IMR-90 (cell line): ENCODE measurements at regions not wholly inside any gene's neighbourhood (a gene's known extent, or its start where the extent isn't known, plus 50 kb on each side); places are given as distances from the start of the nearest gene placed in this dataset.

Experiments used
- ATAC-seq: fragments of 200-7000 bp; cut with Tn5 transposase; 2 replicates; pipeline ENCODE4 v1.9.1; 2020; ENCODE audit warnings: low read depth, mild to moderate bottlenecking, moderate library complexity
- BruUV-seq: library from RNA; stranded (reverse); fragments of 400-500 nt; replicated peaks from 2 replicates; lab custom pipeline; 2021; lab: Mats Ljungman, UMichigan
- CTCF ChIA-PET: fragments of 300-600 bp; formaldehyde crosslinking; extraction: SDS; loops from one replicate; lab custom pipeline; 2021; ENCODE audit warnings: antibody characterized with exemption; lab: Yijun Ruan, JAX
- POLR2A ChIA-PET: fragments of 300-600 bp; sonication (Branson Sonifier 250); formaldehyde crosslinking; loops from one replicate; lab custom pipeline; 2022; ENCODE audit warnings: antibody characterized with exemption; ENCODE audit not compliant: unreplicated experiment; lab: Charles Lee
- DNase-seq: peaks from one replicate; pipeline ENCODE4 v3.0.0; 2013
- H2AFZ ChIP-seq: replicated peaks from 2 replicates; pipeline ENCODE3; 2013; ENCODE audit warnings: low read length, mild to moderate bottlenecking; ENCODE audit not compliant: poor library complexity
- H2AK5ac ChIP-seq: 2 replicates; pipeline ENCODE4 v1.6.1; 2013; ENCODE audit warnings: low read depth, low read length, inconsistent platforms
- H2AK9ac ChIP-seq: replicated peaks from 2 replicates; pipeline ENCODE3; 2013; ENCODE audit warnings: mild to moderate bottlenecking, low read depth, low read length, moderate library complexity; ENCODE audit not compliant: poor library complexity
- H2BK120ac ChIP-seq: 2 replicates; pipeline ENCODE4 v1.6.1; 2013; ENCODE audit warnings: low read depth, low read length, inconsistent platforms
- H2BK15ac ChIP-seq: 3 replicates; pipeline ENCODE4 v1.6.1; 2013; ENCODE audit warnings: low read depth, low read length, inconsistent platforms
- H2BK20ac ChIP-seq: 2 replicates; pipeline ENCODE4 v1.6.1; 2013; ENCODE audit warnings: low read depth, mild to moderate bottlenecking, inconsistent platforms, low read length, moderate library complexity
- H2BK5ac ChIP-seq: 2 replicates; pipeline ENCODE4 v1.6.1; 2013; ENCODE audit warnings: mild to moderate bottlenecking, low read depth, low read length, inconsistent platforms; ENCODE audit not compliant: poor library complexity, severe bottlenecking
- H3K14ac ChIP-seq: replicated peaks from 2 replicates; pipeline ENCODE4 v1.6.1; 2013; ENCODE audit warnings: low read depth, low read length, inconsistent platforms
- H3K18ac ChIP-seq: 2 replicates; pipeline ENCODE4 v1.6.1; 2013; ENCODE audit warnings: low read depth, low read length, control low read depth
- H3K23ac ChIP-seq: 2 replicates; pipeline ENCODE4 v1.6.1; 2013; ENCODE audit warnings: low read depth, low read length, inconsistent platforms
- H3K27ac ChIP-seq: 2 replicates; pipeline ENCODE4 v1.5.1; 2013; ENCODE audit warnings: mild to moderate bottlenecking, control low read depth, low read length; ENCODE audit not compliant: insufficient read depth
- H3K27me3 ChIP-seq: 2 replicates; pipeline ENCODE4 v1.6.1; 2013; ENCODE audit warnings: low read length; ENCODE audit not compliant: control insufficient read depth, insufficient read depth
- H3K36me3 ChIP-seq: 2 replicates; pipeline ENCODE4 v1.6.1; 2013; ENCODE audit warnings: low read length, mixed read lengths; ENCODE audit not compliant: control insufficient read depth, insufficient read depth
- H3K4ac ChIP-seq: 2 replicates; pipeline ENCODE4 v1.6.1; 2013; ENCODE audit warnings: low read depth, low read length, inconsistent platforms
- H3K4me1 ChIP-seq: 2 replicates; pipeline ENCODE4 v1.6.1; 2013; ENCODE audit warnings: low read length, mixed read lengths; ENCODE audit not compliant: control insufficient read depth, insufficient read depth
- H3K4me2 ChIP-seq: 2 replicates; pipeline ENCODE4 v1.6.1; 2013; ENCODE audit warnings: low read depth, mild to moderate bottlenecking, control low read depth, low read length, moderate library complexity
- H3K4me3 ChIP-seq: 2 replicates; pipeline ENCODE4 v1.5.1; 2013; ENCODE audit warnings: low read depth, mild to moderate bottlenecking, control low read depth, low read length, moderate library complexity; ENCODE audit not compliant: insufficient read depth
- H3K56ac ChIP-seq: 2 replicates; pipeline ENCODE4 v1.6.1; 2013; ENCODE audit warnings: low read length, inconsistent platforms; ENCODE audit not compliant: insufficient read depth; ENCODE audit errors: extremely low read depth
- H3K79me1 ChIP-seq, 2 experiments: 2 replicates each; pipeline ENCODE4 v1.6.1; 2013; ENCODE audit warnings: low read length in 2 of 2, inconsistent platforms in 1 of 2, low read depth in 1 of 2
- H3K9ac ChIP-seq: 2 replicates; pipeline ENCODE4 v1.6.1; 2013; ENCODE audit warnings: low read depth, low read length, control low read depth
- H3K9me1 ChIP-seq: 2 replicates; pipeline ENCODE4 v1.6.1; 2013; ENCODE audit warnings: low read length, inconsistent platforms; ENCODE audit not compliant: insufficient read depth
- H3K9me3 ChIP-seq: 2 replicates; pipeline ENCODE4 v1.6.1; 2013; ENCODE audit warnings: low read length; ENCODE audit not compliant: control insufficient read depth, insufficient read depth
- H4K20me1 ChIP-seq: 2 replicates; pipeline ENCODE4 v1.6.1; 2013; ENCODE audit warnings: low read length, inconsistent platforms; ENCODE audit not compliant: insufficient read depth
- H4K5ac ChIP-seq: 2 replicates; pipeline ENCODE4 v1.6.1; 2013; ENCODE audit warnings: mild to moderate bottlenecking, low read depth, low read length, control low read depth
- H4K8ac ChIP-seq, 2 experiments: 2 replicates each; pipeline ENCODE4 v1.6.1; 2013; ENCODE audit warnings: low read depth in 2 of 2, low read length in 2 of 2, control low read depth in 1 of 2, inconsistent platforms in 1 of 2
- H4K91ac ChIP-seq: 2 replicates; pipeline ENCODE4 v1.6.1; 2013; ENCODE audit warnings: low read depth, low read length, inconsistent platforms; ENCODE audit not compliant: insufficient read depth
- BHLHE40 ChIP-seq: fragments of 150-350 bp; IDR thresholded peaks from 2 replicates; pipeline ENCODE4 v1.6.1; 2016; ENCODE audit warnings: mild to moderate bottlenecking, low read depth, low read length
- CEBPB ChIP-seq: IDR thresholded peaks from 2 replicates; pipeline ENCODE4 v1.6.1; 2012; ENCODE audit warnings: low read depth, low read length, improper control_type of control experiment
- CHD1 ChIP-seq: IDR thresholded peaks from 2 replicates; pipeline ENCODE4 v1.6.1; 2012; ENCODE audit warnings: low read depth, low read length, improper control_type of control experiment
- FOS ChIP-seq: fragments of 150-350 bp; IDR thresholded peaks from 2 replicates; pipeline ENCODE4 v1.6.1; 2016; ENCODE audit warnings: low read depth, low read length
- MAFK ChIP-seq: IDR thresholded peaks from 2 replicates; pipeline ENCODE4 v1.6.1; 2012; ENCODE audit warnings: low read depth, low read length, improper control_type of control experiment
- MAZ ChIP-seq: IDR thresholded peaks from 2 replicates; pipeline ENCODE4 v1.6.1; 2012; ENCODE audit warnings: low read depth, mild to moderate bottlenecking, low read length, improper control_type of control experiment, moderate library complexity, borderline replicate concordance
- MXI1 ChIP-seq: IDR thresholded peaks from 2 replicates; pipeline ENCODE4 v1.6.1; 2012; ENCODE audit warnings: low read depth, mild to moderate bottlenecking, low read length, moderate library complexity, borderline replicate concordance
- NFE2L2 ChIP-seq: fragments of 150-350 bp; IDR thresholded peaks from 2 replicates; pipeline ENCODE4 v1.6.1; 2016; ENCODE audit warnings: low read depth, mild to moderate bottlenecking, low read length
- POLR2A ChIP-seq: IDR thresholded peaks from 2 replicates; pipeline ENCODE4 v1.6.1; 2012; ENCODE audit warnings: mild to moderate bottlenecking, low read depth, low read length
- RAD21 ChIP-seq: IDR thresholded peaks from 2 replicates; pipeline ENCODE4 v1.6.1; 2012; ENCODE audit warnings: low read length, improper control_type of control experiment
- RCOR1 ChIP-seq: IDR thresholded peaks from 2 replicates; pipeline ENCODE4 v1.6.1; 2012; ENCODE audit warnings: mild to moderate bottlenecking, low read length, improper control_type of control experiment; ENCODE audit not compliant: insufficient replicate concordance
- RFX5 ChIP-seq: IDR thresholded peaks from 2 replicates; pipeline ENCODE4 v1.8.0; 2012; ENCODE audit warnings: low read depth, mild to moderate bottlenecking, low read length, moderate library complexity
- SMC3 ChIP-seq: fragments of 150-350 bp; IDR thresholded peaks from 2 replicates; pipeline ENCODE4 v1.6.1; 2016; ENCODE audit warnings: low read depth, mild to moderate bottlenecking, antibody characterized with exemption, low read length, moderate library complexity
- USF2 ChIP-seq: fragments of 150-350 bp; IDR thresholded peaks from 2 replicates; pipeline ENCODE4 v1.6.1; 2017; ENCODE audit warnings: mild to moderate bottlenecking, antibody characterized with exemption, low read length, low read depth
- WGBS, 2 experiments: methylation state at CpG; one replicate each; pipeline versions ENCODE4 v1.1.5 to v1.1.7; 2013; ENCODE audit warnings: missing lambda C conversion rate in 2 of 2; ENCODE audit not compliant: insufficient read length in 1 of 2; ENCODE audit errors: extremely low coverage in 2 of 2; 5-methylcytosine and 5-hydroxymethylcytosine counted together
- dilution Hi-C: fragments of 300-500 bp; cut with HindIII; formaldehyde crosslinking; loops from one replicate; pipeline ENCODE4 v1.14.3; 2018; ENCODE audit warnings: low sequenced_read_pairs; ENCODE audit not compliant: unreplicated experiment
- in situ Hi-C: fragments of 300-500 bp; cut with MboI; formaldehyde crosslinking; loops from 3 replicates; pipeline ENCODE4 v1.14.3; 2019; ENCODE audit warnings: low sequenced_read_pairs, inconsistent platforms, mixed read lengths
- intact Hi-C: fragments of 100-400 bp; cut with micrococcal nuclease; formaldehyde crosslinking; loops from 2 replicates; pipeline ENCODE4 v1.10.0; 2022
- TF ChIP-seq, protein P1 (sequence below): conservative IDR thresholded peaks from 2 replicates; pipeline ENCODE4 v1.5.1; 2012; ENCODE audit warnings: mild to moderate bottlenecking, low read depth, low read length, improper control_type of control experiment
- TF ChIP-seq, protein P2 (sequence below): fragments of 150-350 bp; IDR thresholded peaks from 2 replicates; pipeline ENCODE4 v1.6.1; 2016; ENCODE audit warnings: low read depth, mild to moderate bottlenecking, low read length, moderate library complexity, borderline replicate concordance

DNA sequence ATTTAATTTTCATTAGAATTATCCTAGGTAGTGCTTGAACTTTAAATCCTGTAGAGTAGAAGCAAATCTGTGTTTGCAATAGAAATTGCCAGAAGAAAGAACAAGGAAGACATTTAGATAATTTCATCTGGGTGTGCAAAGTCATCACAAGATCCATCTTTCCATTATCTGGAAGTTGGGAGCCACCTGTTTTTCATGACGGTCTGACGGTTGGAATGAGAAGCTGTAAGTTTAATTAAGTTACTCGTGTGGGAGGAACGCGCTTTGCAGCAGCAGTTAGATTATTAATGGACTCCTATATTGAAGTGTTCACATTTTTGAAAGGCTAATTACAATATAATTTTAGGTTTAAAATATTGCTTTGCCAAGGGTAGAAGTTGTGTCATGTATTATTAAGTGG, 69.9 kb upstream of the PARD3B start:
- no peak overlapping the region for H3K4me2 ChIP-seq
- H3K56ac ChIP-seq = no peak overlapping the region
- no peak overlapping the region for H3K27ac ChIP-seq
- no peak overlapping the region for H2AK5ac ChIP-seq
- WGBS, 2 experiments = no CpG with 5 or more reads among the region's 5 CpGs
- H3K36me3 ChIP-seq = no peaks in the 10 kb centered on the region
- H2AK9ac ChIP-seq = no peak overlapping the region
- in situ Hi-C loops (no loop called here), dilution Hi-C loops (no loop called here), intact Hi-C loops (no loop called here)
- H3K9ac ChIP-seq = no peak overlapping the region
- H3K14ac ChIP-seq = no peak overlapping the region
- no peak overlapping the region for H3K18ac ChIP-seq
- no peak overlapping the region for H2BK20ac ChIP-seq
- ATAC-seq = no peak
- H2BK120ac ChIP-seq = no peak overlapping the region
- H4K20me1 ChIP-seq = no peaks in the 10 kb centered on the region
- ChIA-PET POLR2A (no interaction called here), CTCF (no interaction called here)
- no peak for DNase-seq
- no peaks in the 10 kb centered on the region for H3K9me3 ChIP-seq
- no peaks in the 10 kb centered on the region for H3K27me3 ChIP-seq
- H3K23ac ChIP-seq = no peak overlapping the region
- H3K4me3 ChIP-seq = no peak overlapping the region
- no peak overlapping the region for H4K91ac ChIP-seq
- H3K4ac ChIP-seq = no peak overlapping the region
- peaks cover 14% of the 10 kb centered on the region for H3K4me1 ChIP-seq
- TF ChIP-seq MAFK = no peak
- TF ChIP-seq, protein P1, sequence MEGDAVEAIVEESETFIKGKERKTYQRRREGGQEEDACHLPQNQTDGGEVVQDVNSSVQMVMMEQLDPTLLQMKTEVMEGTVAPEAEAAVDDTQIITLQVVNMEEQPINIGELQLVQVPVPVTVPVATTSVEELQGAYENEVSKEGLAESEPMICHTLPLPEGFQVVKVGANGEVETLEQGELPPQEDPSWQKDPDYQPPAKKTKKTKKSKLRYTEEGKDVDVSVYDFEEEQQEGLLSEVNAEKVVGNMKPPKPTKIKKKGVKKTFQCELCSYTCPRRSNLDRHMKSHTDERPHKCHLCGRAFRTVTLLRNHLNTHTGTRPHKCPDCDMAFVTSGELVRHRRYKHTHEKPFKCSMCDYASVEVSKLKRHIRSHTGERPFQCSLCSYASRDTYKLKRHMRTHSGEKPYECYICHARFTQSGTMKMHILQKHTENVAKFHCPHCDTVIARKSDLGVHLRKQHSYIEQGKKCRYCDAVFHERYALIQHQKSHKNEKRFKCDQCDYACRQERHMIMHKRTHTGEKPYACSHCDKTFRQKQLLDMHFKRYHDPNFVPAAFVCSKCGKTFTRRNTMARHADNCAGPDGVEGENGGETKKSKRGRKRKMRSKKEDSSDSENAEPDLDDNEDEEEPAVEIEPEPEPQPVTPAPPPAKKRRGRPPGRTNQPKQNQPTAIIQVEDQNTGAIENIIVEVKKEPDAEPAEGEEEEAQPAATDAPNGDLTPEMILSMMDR = no peak
- no peak for TF ChIP-seq RFX5
- TF ChIP-seq, protein P2, sequence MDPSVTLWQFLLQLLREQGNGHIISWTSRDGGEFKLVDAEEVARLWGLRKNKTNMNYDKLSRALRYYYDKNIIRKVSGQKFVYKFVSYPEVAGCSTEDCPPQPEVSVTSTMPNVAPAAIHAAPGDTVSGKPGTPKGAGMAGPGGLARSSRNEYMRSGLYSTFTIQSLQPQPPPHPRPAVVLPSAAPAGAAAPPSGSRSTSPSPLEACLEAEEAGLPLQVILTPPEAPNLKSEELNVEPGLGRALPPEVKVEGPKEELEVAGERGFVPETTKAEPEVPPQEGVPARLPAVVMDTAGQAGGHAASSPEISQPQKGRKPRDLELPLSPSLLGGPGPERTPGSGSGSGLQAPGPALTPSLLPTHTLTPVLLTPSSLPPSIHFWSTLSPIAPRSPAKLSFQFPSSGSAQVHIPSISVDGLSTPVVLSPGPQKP = no peak
- TF ChIP-seq RCOR1 = no peak
- TF ChIP-seq SMC3 = no peak
- no peak for TF ChIP-seq MXI1
- no peak for TF ChIP-seq POLR2A
- no peak for TF ChIP-seq MAZ
- TF ChIP-seq CEBPB = no peak
- TF ChIP-seq BHLHE40 = no peak
- no peak for TF ChIP-seq NFE2L2
- no peak for TF ChIP-seq CHD1
- TF ChIP-seq USF2 = no peak
- no peak for TF ChIP-seq FOS
- no peak for TF ChIP-seq RAD21
- no peak overlapping the region for H4K5ac ChIP-seq
- H2BK15ac ChIP-seq = no peak overlapping the region
- no peak overlapping the region for H2BK5ac ChIP-seq
- no peak overlapping the region for H4K8ac ChIP-seq
- no peaks in the 10 kb centered on the region for H3K79me1 ChIP-seq
- H3K9me1 ChIP-seq = peaks cover 7% of the 10 kb centered on the region
- BruUV-seq = no TSS peak
- H2AFZ ChIP-seq = no peak overlapping the region
